Breast epithelium (tissue), 3 donors: ENCODE measurements at regions not wholly inside any gene's neighbourhood (a gene's known extent, or its start where the extent isn't known, plus 50 kb on each side); places are given as distances from the start of the nearest gene placed in this dataset.

Source experiments
- POLR2AphosphoS5 ChIP-seq, 3 donors: sonication (generic); formaldehyde crosslinking; IDR thresholded peaks; one replicate each; pipeline ENCODE4 v1.6.1; 2017; ENCODE audit warnings: antibody characterized with exemption in 3 of 3
- TF ChIP-seq, protein P1 (sequence below), 3 donors: fragments of 450-650 bp; IDR thresholded peaks; one replicate each; pipeline ENCODE4 v1.5.1; 2016 to 2017; ENCODE audit warnings: antibody characterized with exemption in 3 of 3, mild to moderate bottlenecking in 3 of 3, moderate library complexity in 3 of 3

DNA sequence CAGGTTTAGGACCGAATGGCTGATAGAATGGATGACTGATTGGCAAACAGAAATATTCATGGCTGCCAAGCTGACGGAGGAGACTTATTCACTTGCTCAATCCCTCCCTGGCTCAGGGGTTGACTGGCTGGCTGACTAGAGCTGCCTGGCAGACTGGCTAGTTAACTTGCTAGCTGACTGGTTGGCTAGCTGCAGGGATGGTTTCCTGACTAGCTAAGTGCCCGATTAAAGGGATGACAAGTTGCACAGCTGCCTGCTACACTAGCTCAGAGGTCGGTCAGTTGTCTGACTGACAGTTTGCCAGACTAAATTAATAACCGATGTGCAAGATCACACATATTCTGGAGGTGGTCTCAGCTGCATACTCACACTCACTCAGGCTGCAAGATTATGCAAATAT, 1208.4 kb upstream of the CDH8 start:
- TF ChIP-seq, protein P1, sequence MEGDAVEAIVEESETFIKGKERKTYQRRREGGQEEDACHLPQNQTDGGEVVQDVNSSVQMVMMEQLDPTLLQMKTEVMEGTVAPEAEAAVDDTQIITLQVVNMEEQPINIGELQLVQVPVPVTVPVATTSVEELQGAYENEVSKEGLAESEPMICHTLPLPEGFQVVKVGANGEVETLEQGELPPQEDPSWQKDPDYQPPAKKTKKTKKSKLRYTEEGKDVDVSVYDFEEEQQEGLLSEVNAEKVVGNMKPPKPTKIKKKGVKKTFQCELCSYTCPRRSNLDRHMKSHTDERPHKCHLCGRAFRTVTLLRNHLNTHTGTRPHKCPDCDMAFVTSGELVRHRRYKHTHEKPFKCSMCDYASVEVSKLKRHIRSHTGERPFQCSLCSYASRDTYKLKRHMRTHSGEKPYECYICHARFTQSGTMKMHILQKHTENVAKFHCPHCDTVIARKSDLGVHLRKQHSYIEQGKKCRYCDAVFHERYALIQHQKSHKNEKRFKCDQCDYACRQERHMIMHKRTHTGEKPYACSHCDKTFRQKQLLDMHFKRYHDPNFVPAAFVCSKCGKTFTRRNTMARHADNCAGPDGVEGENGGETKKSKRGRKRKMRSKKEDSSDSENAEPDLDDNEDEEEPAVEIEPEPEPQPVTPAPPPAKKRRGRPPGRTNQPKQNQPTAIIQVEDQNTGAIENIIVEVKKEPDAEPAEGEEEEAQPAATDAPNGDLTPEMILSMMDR (IDR thresholded peaks at IDR 0.05): no peak
- no peak for TF ChIP-seq POLR2AphosphoS5 (IDR thresholded peaks at IDR 0.05)
